K562 (cell line): ENCODE measurements at regions not wholly inside any gene's neighbourhood (a gene's known extent, or its start where the extent isn't known, plus 50 kb on each side); places are given as distances from the start of the nearest gene placed in this dataset.

ENCODE experiments used
- BHLHE40 ChIP-seq: IDR thresholded peaks from 2 replicates; pipeline ENCODE4 v1.6.1; 2011; ENCODE audit warnings: low read length, improper control_type of control experiment
- CHD2 ChIP-seq: IDR thresholded peaks from 2 replicates; pipeline ENCODE4 v1.6.1; 2011; ENCODE audit warnings: low read depth, low read length
- CREB1 ChIP-seq, 2 experiments: sonication (generic) in 1 of 2; formaldehyde crosslinking in 1 of 2; IDR thresholded peaks; 2 replicates each; pipeline versions ENCODE4 v1.6.1 to v1.8.0; 2012 to 2022; ENCODE audit warnings: inconsistent platforms in 1 of 2, mild to moderate bottlenecking in 1 of 2, missing genetic modification reagents in 1 of 2, moderate library complexity in 1 of 2
- CTCF ChIP-seq, 3 experiments: IDR thresholded peaks in 2 of 3; conservative IDR thresholded peaks in 1 of 3; 2 replicates each; pipeline ENCODE4 v1.5.1; 2011 to 2012; ENCODE audit warnings: low read length in 3 of 3, mild to moderate bottlenecking in 3 of 3, control low read depth in 2 of 3, improper control_type of control experiment in 1 of 3, inconsistent platforms in 1 of 3, low read depth in 1 of 3, mixed read lengths in 1 of 3, moderate library complexity in 1 of 3; ENCODE audit not compliant: insufficient read depth in 2 of 3
- HDGF ChIP-seq: fragments of 450-650 bp; IDR thresholded peaks from 2 replicates; pipeline ENCODE4 v1.6.1; 2016
- IRF2 ChIP-seq: sonication (generic); formaldehyde crosslinking; IDR thresholded peaks from 2 replicates; pipeline ENCODE4 v1.8.1; 2022; ENCODE audit warnings: mild to moderate bottlenecking, missing genetic modification reagents
- POLR2A ChIP-seq: fragments of 450-650 bp; conservative IDR thresholded peaks from 2 replicates; pipeline ENCODE4 v1.6.1; 2016
- SAFB ChIP-seq: fragments of 200-400 bp; formaldehyde crosslinking; IDR thresholded peaks from 2 replicates; pipeline ENCODE4 v1.6.1; 2017; ENCODE audit warnings: low read depth, low read length, borderline replicate concordance
- ZBTB11 ChIP-seq, 3 experiments: fragments of 200-800 bp in 1 of 3; fragments of 250-450 bp in 1 of 3; fragments of 450-650 bp in 1 of 3; sonication (Bioruptor Pico) in 1 of 3; sonication (Bioruptor generic) in 1 of 3; formaldehyde crosslinking in 1 of 3; IDR thresholded peaks; 2 replicates each; pipeline versions ENCODE4 v1.6.1 to v1.8.0; 2016 to 2022; ENCODE audit warnings: mild to moderate bottlenecking in 2 of 3, missing genetic modification characterization in 2 of 3, missing compliant biosample characterization in 1 of 3, moderate library complexity in 1 of 3

GRCh38 chr4:56229947-56230346 is 157.3 kb downstream of the AASDH start:
- TF ChIP-seq CHD2 (no peak), HDGF (no peak), POLR2A (no peak), ZBTB11 (CRISPR knock-in tag; IDR thresholded peaks at IDR 0.05) (no peak), SAFB (no peak), CREB1 (IDR thresholded peaks at IDR 0.05) (no peak), CREB1 (CRISPR knock-in tag; IDR thresholded peaks at IDR 0.05) (no peak), CTCF (IDR thresholded peaks at IDR 0.05 in 2 of 3, conservative IDR thresholded peaks at IDR 0.05 in 1 of 3; ENCODE audit: insufficient read depth in 2 of 3, low read depth in 1 of 3, low read length in 3 of 3) (no peak), IRF2 (no peak), BHLHE40 (no peak)
